LNCaP clone FGC (cell line): ENCODE measurements at regions not wholly inside any gene's neighbourhood (a gene's known extent, or its start where the extent isn't known, plus 50 kb on each side); places are given as distances from the start of the nearest gene placed in this dataset.

Experiments
- DNase-seq: peaks from one replicate; pipeline ENCODE4 v3.0.0-alpha.2; 2011; ENCODE audit warnings: low read depth
- H3K4me3 ChIP-seq: 2 replicates; pipeline ENCODE4 v1.5.1; 2011; ENCODE audit warnings: mild to moderate bottlenecking, low read depth, low read length, control low read depth
- TF ChIP-seq, protein P1 (sequence below): IDR thresholded peaks from 2 replicates; pipeline ENCODE4 v1.5.1; 2012; ENCODE audit warnings: mild to moderate bottlenecking; ENCODE audit not compliant: control insufficient read depth, insufficient read depth; ENCODE audit errors: extremely low read depth

DNA sequence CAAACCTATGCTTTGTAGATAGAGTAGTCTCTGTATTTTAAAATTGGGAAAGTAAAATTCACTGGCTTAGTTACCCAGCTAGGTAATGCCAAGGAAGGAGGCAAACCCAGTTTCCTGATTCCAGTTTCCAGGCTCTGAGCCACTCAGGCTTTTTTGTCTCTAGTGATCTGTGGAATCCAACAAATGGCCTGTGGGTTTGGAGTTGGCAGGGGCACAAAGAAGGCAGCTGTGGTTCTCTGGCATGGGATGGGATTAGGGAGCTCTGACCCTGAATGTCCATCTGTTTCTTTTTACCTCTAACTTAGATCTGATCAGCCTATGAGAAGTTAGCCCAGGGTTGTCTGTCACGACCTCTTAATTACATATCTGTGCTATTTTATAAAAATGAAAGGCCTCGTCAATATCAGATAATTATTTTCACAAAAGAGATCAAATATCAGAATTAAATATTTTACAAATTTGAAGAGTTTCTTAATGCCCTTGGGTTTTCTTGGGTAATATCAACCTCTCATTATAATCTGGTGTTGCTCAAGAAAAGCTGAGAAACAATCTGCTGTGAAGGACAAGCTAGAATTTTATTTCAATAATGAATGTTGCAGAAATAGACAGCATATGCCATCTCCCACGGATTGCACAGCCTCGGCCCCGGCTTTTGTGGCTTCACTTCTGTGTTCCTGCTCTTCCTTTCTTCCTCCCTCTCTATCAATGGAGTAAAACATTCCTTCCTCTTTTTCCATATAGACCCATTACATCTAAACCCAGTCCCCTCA, 63.7 kb upstream of the DAZL start:
- no peak overlapping the region for H3K4me3 ChIP-seq
- DNase-seq, result no peak
- TF ChIP-seq, protein P1, sequence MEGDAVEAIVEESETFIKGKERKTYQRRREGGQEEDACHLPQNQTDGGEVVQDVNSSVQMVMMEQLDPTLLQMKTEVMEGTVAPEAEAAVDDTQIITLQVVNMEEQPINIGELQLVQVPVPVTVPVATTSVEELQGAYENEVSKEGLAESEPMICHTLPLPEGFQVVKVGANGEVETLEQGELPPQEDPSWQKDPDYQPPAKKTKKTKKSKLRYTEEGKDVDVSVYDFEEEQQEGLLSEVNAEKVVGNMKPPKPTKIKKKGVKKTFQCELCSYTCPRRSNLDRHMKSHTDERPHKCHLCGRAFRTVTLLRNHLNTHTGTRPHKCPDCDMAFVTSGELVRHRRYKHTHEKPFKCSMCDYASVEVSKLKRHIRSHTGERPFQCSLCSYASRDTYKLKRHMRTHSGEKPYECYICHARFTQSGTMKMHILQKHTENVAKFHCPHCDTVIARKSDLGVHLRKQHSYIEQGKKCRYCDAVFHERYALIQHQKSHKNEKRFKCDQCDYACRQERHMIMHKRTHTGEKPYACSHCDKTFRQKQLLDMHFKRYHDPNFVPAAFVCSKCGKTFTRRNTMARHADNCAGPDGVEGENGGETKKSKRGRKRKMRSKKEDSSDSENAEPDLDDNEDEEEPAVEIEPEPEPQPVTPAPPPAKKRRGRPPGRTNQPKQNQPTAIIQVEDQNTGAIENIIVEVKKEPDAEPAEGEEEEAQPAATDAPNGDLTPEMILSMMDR, result no peak

DNA sequence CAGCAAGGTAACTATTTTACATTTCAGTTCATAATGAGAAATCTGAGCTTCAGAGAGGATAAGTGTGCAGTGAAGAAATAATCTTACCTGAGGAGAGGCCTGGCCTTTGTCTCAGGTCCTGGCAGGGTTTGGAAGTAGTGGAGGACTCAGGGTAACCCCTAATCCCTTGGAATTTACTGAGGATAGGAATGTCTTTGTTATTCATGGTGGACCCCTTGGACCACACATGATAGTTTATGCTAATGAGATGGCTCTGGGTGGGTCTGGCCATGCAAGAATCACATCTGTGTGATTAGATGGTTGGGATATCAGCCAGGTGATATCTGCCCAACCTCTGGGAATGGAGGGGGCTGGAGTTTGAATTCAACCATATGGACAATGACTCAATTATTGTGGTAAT, 65.0 kb upstream of the DAZL start:
- TF ChIP-seq, protein P1, result no peak
- H3K4me3 ChIP-seq, result no peak overlapping the region
- no peak for DNase-seq

DNA sequence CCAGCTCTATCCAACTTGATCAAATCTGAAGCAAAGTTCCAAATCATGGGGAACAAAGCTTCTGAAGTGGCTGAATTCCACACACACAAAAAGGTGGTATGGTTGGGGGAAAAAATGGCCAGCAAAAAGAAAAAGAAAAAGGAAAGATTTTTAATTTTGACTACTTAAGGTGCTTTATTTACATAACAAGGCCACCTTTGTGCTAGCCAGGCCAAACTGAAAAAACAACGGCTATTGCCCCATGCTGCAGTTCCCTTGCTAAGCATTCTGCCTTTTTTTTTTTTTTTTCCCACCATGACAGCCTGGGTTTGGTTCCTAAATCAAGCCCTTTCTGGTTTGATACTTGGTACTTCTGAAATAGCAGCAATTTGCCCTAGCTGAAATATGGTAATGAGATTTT, 66.5 kb upstream of the DAZL start:
- TF ChIP-seq, protein P1, result no peak
- DNase-seq, result no peak
- H3K4me3 ChIP-seq, result no peak overlapping the region

DNA sequence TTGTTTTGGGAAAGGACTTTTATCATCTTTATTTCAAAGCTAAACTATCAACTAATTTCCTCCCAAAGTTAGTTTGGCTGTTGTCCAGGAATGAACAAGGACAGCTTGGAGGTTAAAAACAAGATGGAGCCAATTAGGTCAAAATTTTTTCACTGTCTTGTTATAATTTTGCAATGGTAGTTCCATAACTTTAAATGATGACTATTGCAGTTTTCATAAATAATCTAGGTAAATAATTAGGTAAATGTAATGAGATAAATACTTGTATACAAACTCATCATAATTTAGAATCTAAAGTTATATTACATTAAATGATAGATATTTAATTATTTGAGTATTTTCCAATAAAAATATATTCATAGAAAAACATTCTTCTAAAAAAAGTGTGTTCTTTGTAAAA, 68.3 kb upstream of the DAZL start:
- H3K4me3 ChIP-seq, result no peak overlapping the region
- TF ChIP-seq, protein P1, result no peak
- DNase-seq, result no peak

DNA sequence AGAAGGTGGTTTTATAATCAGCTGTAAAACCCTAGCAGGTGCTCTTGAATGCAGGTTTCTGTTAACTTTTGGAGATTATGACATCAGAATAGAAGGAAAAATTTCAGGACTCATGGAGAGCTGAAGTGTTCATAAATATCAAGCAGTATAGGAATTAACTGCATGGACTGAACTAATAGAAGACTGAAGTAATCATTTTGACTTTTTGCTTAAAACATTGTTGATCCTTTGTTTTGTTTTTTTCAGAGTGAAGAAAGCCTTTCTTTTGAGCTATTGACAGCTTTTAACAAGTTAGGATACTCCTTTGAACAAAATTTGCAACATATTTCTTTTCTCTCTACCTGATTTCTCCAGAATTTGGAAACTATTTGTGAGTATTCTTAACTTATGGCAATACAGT, 70.6 kb upstream of the DAZL start:
- TF ChIP-seq, protein P1, result no peak
- no peak for DNase-seq
- no peak overlapping the region for H3K4me3 ChIP-seq

DNA sequence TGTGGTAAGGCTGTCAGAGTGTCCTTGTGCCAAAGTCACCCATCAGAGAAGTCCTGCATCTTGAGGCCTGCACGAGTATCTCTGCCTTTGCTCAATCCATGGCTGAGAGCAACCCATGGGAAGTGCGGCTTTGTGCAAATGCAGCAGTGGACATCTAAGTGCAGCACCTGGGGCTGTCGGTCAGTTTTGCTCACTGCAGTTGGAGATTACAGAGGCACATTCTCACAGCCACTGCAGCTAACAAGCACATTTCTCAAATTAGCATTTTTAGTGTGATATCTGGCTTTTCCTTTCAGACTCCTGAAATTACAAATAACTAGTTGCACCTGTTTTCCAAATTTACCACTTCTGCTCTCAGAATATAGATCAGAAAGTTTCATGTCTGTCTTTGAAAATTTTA, 81.5 kb upstream of the DAZL start:
- no peak overlapping the region for H3K4me3 ChIP-seq
- no peak for DNase-seq

More for the DNA sequence above, 81.5 kb upstream of the DAZL start:
- TF ChIP-seq, protein P1, result no peak
